Neural progenitor cell (in vitro differentiated cells): ENCODE measurements at regions not wholly inside any gene's neighbourhood (a gene's known extent, or its start where the extent isn't known, plus 50 kb on each side); places are given as distances from the start of the nearest gene placed in this dataset.

ENCODE experiments used
- EZH2 ChIP-seq: fragments of 200-600 bp; sonication (generic); IDR thresholded peaks from 2 replicates; pipeline ENCODE4 v1.6.1; 2017; ENCODE audit warnings: antibody characterized with exemption, mild to moderate bottlenecking, moderate library complexity
- EZH2phosphoT487 ChIP-seq: fragments of 200-600 bp; sonication (generic); IDR thresholded peaks from 2 replicates; pipeline ENCODE4 v1.6.1; 2017; ENCODE audit warnings: antibody characterized with exemption
- TF ChIP-seq, protein P1 (sequence below): fragments of 200-600 bp; sonication (generic); IDR thresholded peaks from 2 replicates; pipeline ENCODE4 v1.5.1; 2017; ENCODE audit warnings: antibody characterized with exemption, mild to moderate bottlenecking

DNA sequence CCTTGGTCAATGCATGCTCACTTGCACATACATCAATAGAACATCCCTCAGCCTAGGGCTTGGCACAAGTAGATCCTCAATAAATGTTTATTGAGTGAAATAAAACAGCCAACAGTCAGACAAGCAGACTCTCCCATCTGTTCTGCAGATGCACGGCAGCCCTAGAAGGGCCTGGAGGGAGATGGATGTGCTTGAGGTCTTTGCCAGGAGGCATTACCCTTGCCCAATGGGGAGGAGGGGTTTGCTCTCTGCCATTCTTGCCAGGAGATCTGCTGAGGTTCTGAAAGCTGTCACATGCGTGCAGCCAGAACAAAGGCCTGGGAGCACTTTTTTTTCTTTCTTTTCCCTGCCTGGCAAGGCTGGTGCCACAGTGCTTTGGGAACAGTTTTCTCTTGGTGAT lies 349.3 kb upstream of the THRB start:
- TF ChIP-seq, protein P1, sequence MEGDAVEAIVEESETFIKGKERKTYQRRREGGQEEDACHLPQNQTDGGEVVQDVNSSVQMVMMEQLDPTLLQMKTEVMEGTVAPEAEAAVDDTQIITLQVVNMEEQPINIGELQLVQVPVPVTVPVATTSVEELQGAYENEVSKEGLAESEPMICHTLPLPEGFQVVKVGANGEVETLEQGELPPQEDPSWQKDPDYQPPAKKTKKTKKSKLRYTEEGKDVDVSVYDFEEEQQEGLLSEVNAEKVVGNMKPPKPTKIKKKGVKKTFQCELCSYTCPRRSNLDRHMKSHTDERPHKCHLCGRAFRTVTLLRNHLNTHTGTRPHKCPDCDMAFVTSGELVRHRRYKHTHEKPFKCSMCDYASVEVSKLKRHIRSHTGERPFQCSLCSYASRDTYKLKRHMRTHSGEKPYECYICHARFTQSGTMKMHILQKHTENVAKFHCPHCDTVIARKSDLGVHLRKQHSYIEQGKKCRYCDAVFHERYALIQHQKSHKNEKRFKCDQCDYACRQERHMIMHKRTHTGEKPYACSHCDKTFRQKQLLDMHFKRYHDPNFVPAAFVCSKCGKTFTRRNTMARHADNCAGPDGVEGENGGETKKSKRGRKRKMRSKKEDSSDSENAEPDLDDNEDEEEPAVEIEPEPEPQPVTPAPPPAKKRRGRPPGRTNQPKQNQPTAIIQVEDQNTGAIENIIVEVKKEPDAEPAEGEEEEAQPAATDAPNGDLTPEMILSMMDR: no peak
- TF ChIP-seq EZH2: no peak
- TF ChIP-seq EZH2phosphoT487: no peak
